ENCODE measurements at regions not wholly inside any gene's neighbourhood (a gene's known extent, or its start where the extent isn't known, plus 50 kb on each side); places are given as distances from the start of the nearest gene placed in this dataset.
"Not testable (repeated sequence)": the region's sequence is repeated elsewhere in the genome, so short reads cannot be mapped to it uniquely, and the experiment has no call there.

DNA sequence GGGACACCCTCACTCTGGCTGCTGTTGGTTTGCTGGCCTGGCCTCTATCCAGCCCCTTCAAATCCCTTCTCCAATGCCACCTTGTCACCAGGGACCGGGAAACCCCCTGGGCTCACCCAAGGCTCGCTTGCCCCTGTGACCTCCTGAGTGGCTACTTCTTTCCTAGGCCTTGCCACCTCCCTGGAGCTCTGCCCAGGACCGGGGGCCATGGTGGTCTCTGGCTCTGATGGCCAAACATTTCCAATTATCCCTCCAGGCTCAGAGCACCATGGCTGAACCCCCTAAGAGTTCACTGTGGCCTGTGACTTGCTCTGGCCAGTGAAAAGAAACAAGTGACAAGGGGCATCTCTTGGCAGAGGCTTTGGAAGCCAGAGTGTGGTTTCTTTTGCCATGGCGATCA, 237.6 kb downstream of the TFCP2L1 start:
- no peak for DNase-seq (ENCODE audit: low read depth in 2 of 2)

DNA sequence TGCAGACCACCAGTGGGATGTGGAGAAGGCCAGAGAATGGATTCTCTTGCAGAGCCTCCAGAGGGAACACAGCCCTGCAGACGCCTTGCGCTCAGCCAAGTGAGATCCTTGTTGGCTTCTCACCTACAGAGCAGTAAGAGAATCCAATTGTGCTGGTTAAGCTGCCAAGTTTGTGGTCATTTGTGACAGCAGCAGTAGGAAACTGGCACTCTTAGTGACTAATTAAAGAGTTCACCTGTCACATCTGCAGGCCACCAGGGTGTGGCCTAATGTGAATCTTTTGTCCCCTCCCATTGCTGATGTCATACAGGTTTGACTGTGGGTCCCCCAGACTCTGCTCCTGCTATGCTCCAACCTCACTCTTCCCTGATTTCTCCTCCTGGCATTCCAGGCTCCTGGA, 235.9 kb downstream of the TFCP2L1 start:
- DNase-seq (ENCODE audit: low read depth in 2 of 2) = no peak

DNA sequence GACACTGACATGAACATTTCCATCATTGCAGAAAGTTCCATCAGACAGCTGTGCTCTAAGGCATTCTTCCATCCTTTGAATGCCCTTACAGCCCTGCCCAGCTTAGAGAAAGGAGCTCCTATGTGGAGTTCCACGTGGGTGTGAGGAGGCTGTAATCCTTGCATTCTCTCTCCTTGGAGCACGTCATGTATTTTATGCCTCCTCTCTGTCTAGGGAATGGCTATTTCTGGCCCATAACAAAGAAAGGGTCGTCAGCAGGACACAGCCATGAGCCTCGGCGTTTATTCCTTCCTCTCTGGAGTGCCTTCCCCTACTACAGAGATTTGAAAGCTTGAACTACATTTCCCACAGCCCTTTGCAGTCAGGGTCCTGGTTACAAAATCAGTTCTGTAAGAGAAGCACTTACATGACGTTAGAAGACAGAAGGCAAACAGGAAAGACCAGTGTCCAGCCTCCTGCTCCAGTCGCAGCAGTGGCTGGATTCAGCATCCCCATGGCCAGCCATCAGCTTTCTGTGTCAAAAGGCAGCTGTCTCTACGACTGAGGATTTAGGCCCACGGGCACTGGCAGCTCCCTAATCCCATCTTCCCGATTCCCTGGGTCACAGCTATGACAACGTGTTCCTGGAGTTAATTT, 234.9 kb downstream of the TFCP2L1 start:
- DNase-seq (ENCODE audit: low read depth in 2 of 2) = no peak

DNA sequence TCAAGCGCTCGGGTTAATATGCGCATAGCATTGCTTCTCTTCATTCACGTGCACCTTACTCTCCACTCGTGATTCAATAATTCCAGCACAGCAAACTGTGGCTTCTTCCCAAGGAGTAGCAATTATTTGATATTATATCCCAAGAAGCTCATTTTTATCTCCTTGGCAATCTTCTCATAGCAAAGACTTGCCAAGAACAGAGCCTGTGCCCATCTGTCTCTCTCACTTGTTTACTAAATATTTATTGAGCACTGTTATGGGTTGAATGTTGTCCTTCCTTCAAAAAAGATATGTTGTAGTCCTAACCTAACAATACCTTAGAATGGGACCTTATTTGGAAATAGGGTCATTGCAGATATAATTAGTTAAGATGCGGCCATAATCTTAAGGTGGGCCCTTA, 233.7 kb downstream of the TFCP2L1 start:
- no peak for DNase-seq (ENCODE audit: low read depth in 2 of 2)

DNA sequence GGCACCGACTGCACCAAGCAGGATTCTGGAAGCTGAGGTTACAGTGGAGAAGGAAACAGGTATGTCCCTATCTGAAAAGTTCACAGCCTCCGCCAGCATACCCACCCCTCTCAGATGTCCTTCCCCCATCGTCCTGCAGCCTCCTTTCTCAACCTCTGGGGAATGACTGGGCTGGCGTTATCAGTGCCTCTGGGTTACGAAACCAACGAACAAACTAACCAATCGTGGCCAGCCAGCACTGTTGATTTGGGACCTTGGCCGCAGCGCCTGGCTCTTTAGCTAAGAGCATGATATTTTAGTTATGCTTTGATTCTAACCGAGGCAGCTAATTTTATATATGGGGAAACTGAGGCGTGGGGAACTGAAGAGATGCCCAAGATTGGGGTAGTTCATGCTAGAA, 233.0 kb downstream of the TFCP2L1 start:
- no peak for DNase-seq (ENCODE audit: low read depth in 2 of 2)

DNA sequence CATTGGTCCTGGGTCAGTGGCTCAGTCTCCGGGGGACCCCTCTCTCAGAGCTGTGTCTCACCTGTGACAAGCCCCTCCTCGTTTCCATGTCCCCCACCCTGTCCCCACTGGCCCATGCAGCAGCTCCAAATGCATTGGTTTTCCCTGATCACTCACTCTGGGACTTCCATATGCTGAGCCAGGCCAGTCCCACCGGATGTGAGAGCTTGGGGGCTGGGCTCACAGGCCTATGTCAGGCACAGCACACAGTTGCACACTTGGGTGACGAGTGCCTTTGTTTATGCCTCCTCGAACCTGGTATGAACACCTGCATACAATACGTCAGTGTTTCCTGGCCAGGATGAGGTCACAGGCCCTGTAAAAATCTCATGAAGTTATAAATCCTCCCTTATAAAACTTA, 232.5 kb downstream of the TFCP2L1 start:
- no peak for DNase-seq (ENCODE audit: low read depth in 2 of 2)

DNA sequence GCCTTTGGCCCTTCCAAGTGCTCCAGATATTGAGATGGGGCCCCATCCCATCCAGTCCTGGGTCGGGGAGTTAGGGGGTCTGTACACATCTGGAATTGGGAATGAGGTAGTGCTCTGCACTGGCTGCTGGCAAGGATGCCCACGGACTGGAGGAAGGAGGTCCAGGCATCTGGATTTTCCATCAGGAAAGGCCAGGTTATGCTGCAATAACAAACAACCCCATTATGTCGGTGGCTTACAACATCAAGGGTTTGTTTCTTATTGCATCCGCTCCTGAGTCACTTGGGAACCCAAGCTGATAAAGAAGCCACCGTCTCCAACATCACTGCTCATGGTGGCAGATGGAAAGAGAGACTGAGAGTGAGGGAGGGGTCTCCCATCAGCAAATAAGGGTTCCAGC, 229.9 kb downstream of the TFCP2L1 start:
- DNase-seq (ENCODE audit: low read depth in 2 of 2) = no peak

DNA sequence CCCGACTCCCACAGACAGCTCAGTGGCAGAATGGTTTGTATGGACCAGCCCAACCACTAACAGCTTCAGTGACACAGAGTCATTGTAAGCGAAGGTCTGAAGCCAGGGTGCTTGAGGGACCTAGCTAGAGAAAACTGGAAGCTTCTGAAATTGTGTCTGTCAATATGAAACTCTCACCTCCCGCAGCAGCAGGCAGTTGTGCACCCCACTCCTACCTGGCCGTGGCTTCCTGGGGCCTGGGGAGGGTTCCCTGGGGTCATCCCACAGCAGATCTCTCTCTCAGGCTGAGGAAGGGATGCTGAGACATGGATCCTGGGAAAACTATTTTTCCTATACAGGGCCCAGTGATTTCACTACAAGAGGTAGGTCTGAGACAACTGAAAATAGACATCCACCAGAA, 229.5 kb downstream of the TFCP2L1 start:
- DNase-seq (ENCODE audit: low read depth in 2 of 2) = no peak

DNA sequence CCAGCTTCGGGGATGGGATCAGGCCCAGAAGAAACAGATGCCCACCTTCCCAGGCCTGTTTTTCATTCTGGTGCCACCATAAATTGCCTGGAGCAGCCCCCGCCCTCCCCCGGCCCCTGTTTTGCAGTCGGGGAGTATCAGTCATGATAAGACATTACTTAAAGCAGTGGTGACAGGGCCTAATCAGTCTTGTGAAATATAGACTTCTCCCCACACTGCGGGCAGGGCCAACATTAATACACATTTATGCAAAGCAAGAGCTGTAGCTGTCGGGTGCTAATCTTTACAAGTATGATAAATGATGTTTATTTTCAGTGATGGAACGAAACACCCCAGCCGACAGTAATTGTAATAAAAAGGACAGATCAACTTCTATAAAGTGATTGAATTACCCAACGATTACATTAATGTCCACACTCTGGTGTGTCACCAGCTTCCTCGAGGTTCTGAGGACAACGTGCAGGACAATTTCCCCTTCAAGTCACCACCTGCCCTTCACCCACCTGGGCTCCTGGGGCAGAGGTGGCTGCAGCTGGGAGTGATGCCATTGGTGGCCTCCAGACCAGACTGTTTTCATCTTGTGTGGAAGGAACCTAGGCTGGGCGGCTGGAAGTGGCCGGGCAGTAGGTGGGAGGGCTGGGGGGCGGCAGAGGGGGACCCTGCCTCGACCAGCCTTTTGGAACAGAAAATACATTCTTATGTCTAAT, 226.0 kb downstream of the TFCP2L1 start:
- DNase-seq (ENCODE audit: low read depth in 2 of 2) = no peak

DNA sequence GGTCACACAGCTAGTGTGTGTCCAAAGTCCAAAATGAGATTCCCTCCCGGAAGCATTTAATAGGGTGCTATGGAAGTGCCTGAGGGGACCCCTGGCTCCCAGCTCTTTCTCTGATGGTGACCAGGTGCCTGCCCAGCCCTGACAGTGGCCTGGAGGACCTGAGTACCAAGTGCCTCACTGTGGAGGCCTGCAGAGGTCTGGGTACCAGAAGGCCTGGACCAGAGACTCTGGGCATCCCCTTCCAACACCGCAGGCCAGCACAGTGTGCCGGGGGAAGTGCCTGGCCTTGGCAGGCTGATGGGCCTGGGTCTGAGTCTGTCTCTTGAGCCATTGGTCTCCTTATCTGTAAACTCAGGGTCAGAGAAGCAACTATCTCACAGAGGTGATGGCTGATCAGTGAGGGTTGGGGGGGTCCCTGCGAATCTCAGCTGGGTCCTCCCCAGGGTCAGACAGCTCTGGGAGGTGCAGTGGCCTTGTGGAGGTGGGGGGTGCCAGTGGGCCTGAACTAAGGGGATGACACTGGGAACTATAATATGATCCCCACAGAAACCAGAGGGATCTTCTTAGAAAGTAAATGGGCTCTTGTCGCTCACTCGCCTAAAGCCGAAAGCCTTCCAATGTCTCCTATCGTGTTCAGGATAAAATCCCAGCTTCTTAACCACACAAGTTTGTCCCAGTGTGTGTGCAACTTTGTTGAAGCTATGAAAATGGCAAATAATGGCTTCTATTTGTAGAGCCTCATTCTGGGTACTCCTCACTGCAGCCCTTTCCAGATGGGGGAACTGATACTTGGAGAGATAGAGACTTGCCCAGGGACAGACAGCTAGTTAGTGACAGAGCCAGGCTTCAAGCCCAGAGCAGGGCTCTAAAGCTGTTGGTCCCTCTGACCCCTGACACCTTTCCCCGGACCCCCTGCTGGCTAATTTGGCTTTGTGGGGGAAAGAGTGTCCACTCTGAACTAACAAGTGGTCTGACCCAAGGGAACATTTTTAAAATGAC, 225.1 kb downstream of the TFCP2L1 start:
- DNase-seq (ENCODE audit: low read depth in 2 of 2) = no peak

DNA sequence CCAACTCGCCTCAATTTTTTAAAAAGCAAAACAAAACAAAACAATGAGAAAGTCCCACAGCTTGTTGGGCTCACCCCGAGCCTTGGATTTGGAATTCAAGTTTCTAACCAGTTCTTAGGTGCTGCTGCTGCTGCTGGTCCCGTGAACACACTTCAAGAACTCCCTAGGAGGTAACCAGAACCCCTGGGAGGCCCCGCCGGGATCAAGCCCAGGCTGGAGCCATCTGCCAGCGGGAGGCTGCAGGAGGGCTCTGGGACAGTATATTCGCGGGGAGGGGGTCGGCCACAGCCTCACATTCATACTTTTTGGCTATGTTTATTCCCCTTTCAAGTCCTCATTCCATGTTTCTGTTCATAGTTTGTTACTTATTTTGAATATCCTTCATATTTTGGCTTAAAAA, 223.4 kb downstream of the TFCP2L1 start:
- no peak for DNase-seq (ENCODE audit: low read depth in 2 of 2)

DNA sequence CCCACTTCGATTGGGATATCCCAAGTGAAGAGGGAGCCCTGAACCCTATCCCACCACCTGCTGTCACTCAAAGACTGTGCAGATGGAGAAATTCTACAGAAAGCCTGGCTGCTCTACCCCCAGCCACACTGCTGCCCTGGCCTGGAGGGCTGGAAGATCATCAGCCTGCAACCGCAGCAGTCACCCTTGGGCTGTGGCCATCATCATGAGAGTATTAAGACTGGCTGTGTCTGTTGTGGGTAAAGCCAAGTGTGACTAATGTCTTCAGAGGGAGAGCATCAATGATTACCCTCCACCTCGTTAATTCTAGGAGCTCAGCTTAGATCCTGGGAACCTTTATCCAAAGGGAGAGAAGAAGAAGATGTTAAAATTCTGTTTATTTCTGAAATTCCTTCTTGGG, 221.5 kb downstream of the TFCP2L1 start:
- no peak for DNase-seq (ENCODE audit: low read depth in 2 of 2)

DNA sequence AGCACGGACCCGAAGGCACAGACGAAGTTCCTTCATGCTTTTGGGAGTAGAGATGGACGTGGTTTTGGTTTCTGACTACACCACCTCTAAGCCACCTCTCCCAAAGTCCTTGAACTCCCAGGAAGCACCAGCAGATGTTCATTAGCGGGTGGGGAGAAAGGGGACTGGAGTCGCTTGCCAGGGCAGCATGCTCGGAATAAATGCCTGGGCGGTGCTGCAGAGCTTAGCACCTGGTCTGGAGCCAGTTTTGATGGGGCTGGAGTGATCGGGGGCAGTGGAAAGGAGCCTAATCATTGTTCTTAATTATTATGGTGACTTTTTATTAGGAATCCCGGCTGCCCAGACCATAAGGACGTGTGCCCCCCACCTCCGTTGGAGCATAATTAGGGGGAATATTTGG, 220.8 kb downstream of the TFCP2L1 start:
- DNase-seq (ENCODE audit: low read depth in 2 of 2) = no peak

DNA sequence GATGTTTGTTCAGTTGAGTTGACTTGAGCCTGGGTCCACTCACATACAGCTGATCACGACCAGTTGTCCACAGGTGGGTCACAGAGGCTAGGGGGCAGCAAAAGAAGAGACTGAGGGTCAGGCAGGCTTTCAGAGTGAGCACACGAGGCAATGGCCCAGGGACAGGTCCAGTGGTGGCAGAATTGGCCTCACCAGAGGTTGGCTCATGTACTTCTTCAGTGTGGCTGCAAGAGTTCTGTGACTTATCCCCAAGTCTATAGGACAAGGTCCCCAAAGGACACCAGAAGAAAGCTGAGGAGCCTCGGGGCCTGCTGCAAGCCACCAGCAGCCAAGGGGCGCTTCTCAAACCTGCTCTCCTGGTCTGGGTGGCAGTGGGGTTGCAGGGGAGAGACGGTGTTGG, 219.8 kb downstream of the TFCP2L1 start:
- no peak for DNase-seq (ENCODE audit: low read depth in 2 of 2)

DNA sequence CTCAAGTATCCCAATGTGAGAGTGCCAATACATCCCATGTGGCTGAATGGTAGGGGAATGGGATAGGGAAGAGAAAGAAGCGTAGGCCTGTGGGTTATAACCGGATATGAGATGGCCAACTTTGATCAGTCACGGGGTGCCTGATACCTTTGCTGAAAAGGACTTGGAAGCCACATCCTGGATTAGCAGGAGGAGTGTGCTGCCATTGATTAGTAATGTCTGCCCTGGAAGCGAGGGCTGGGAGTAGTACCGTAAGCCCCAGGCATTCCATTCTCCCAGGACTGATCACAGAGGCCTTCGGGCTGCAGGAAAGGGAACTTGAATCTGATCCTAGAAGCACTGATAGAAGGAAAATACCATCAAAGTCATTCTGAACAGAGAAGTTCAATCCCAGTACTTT, 218.5 kb downstream of the TFCP2L1 start:
- no peak for DNase-seq (ENCODE audit: low read depth in 2 of 2)

DNA sequence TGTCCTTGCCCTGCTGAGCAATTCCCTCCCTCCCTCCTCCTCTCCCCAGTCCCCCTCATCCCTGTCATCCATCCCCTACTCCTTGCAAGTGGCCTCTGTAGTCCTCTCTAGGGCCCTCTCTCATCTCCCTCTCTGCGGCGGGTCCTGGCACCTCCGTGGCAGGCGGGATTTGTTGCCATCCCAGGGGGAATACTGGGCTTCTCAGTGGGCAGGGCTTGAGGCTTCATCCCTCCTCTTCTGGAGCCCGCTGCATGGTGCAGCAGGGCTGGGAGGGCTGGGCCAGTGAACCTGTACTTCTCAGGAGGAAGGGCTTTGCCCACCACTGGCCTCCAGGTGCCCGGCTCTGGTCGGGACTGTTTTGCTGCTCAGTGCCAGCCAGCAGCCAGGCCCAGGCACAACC, 216.2 kb downstream of the TFCP2L1 start:
- no peak for DNase-seq (ENCODE audit: low read depth in 2 of 2)

DNA sequence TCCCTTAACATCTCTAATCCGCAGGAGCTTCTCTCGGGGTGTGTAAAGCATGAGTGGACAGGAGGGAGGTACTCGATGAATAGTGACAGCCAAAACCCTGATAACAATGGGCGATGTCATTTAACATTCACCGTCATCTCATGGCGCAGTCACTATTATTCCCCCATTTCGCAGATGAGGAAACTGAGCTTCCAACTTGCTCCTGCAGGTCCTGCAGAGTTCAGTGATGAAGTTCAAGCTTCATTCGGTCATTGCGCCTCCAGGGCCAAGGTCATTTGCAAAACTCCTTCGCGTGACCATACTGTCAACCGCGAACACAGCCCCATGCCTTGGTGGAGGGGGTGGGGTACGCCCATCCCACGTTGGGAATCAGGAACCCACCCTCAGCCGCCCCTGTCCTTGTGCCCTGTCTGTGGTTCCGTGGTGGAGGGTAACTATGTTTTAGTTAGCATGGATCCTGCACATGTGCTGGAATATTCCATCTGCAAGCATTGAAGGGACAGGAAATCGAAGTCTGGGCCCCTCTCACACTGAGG, 215.5 kb downstream of the TFCP2L1 start:
- no peak for DNase-seq (ENCODE audit: low read depth in 2 of 2)

DNA sequence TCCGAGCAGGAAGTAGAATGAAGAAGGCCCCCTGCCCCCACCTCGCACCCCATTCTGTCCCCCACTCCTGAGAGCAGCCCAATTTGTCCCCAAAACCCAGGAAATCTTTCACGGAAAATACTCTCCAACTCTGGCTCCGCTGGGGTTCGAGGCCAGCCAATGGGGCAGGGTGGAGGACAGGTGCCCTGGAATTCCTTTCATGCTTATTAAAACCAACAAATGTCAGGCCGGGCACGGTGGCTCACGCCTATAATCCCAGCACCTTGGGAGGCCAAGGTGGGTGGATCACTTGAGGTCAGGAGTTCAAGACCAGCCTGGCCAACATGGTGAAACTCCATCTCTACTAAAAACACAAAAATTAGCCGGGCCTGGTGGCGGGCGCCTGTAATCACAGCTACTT, 214.9 kb downstream of the TFCP2L1 start:
- DNase-seq (ENCODE audit: low read depth in 2 of 2) = not testable (repeated sequence)

DNA sequence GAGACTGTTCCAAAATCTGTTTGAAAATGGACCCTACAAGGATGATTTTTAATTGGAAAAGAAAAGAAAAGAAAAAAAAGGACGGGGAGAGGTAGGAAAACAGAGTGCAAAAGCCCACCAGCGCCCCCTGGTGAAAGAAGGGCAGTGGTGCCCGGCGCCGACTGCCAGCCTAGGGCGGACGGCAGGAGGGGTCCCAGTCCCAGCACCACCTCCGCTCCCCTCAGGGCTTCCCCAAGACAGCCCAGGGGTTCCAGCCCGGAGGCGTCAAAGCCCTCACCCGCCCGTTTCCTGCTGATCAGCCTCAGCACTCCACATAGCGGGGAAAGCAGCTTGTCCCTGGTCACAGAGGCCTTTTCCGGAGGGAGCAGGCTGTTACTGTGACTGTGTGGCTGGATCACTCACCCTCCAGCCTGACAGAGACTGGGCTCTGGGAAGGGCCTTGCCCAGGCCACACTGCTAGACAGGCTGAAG, 213.9 kb downstream of the TFCP2L1 start:
- DNase-seq (ENCODE audit: low read depth in 2 of 2) = no peak

DNA sequence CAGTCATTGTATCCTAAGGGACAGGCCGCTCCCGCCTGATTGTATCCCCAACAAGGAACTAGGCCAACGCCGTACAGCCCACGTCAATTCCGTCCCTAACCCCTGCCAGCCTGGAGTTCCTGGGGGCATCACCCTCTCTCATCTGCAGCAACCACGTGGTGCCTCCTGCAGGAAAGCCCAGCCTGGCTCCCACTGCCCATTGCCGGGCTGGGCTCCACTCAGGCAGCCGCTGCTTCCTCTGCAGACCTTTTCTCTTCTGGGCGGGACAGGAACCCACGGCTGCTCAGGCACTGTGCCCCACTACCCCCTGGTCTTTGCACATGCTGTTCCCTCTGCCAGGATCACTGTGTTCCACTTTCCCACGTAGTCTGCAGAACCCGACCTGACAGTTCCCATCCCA, 212.2 kb downstream of the TFCP2L1 start:
- no peak for DNase-seq (ENCODE audit: low read depth in 2 of 2)

DNA sequence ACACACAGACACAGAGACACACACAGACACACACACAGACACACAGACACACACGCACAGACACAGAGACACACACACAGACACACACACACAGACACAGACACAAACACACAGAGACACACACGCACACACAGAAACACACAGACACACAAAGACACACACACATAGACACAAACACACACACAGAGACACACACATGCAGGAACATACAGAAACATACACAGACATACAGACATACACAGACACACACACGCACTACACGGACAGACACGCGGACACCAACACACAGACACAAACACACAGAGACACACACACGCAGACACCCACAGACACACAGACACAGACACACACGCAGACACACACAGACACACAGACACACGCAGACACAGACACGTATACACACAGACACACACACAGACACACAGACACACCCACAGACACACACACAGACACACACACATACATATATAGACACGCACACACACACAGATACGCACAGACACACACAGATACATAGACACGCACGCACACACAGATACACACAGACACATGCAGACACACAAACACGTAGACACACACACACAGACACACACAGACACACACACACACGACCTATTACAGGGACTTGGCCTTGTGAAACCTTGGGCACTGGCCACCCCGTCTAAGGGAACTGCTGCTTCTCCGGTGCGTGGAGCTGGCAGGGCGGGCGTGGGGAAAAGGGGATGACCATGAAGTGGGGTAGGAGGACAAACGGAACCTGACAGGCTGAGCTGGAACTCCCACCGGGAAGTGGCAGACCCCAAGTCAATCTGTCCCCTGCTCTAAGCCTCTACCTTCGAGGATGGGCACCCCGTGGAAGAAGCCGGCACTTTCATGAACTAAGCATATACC, 211.4 kb downstream of the TFCP2L1 start:
- DNase-seq (ENCODE audit: low read depth in 2 of 2) = no peak
